ENCODE measurements at regions not wholly inside any gene's neighbourhood (a gene's known extent, or its start where the extent isn't known, plus 50 kb on each side); places are given as distances from the start of the nearest gene placed in this dataset.

DNA sequence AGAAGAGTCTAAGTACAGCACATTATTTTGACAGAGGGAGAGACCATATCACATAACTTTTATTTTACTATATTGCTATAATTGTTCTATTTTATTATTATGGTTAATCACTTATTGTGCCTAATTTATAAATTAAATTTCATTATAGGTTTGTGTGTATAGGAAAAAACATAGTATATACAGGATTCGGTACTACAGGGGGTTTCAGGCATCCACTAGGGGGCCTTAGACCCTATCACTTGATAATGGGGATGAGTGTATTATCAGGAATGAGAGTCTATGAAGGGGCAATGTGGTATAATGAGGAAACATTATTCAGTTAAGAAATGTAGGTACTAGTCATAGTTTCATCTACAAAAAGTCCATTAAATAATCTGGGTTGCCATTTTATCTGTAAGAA is 833.1 kb downstream of the C4orf33 start:
- Mint-ChIP-seq H3K27me3 (ENCODE audit: insufficient read depth) (no peaks in the 10 kb centered on the region), H3K27ac (no peak overlapping the region), H3K4me1 (ENCODE audit: low read depth) (no peaks in the 10 kb centered on the region), H3K9me3 (no peaks in the 10 kb centered on the region), H3K4me3 (no peak overlapping the region), H3K36me3 (ENCODE audit: low read depth) (no peaks in the 10 kb centered on the region)
- intact Hi-C loops (cut with micrococcal nuclease), result no loop called here
- DNase-seq (ENCODE audit: low spot score), result no peak

DNA sequence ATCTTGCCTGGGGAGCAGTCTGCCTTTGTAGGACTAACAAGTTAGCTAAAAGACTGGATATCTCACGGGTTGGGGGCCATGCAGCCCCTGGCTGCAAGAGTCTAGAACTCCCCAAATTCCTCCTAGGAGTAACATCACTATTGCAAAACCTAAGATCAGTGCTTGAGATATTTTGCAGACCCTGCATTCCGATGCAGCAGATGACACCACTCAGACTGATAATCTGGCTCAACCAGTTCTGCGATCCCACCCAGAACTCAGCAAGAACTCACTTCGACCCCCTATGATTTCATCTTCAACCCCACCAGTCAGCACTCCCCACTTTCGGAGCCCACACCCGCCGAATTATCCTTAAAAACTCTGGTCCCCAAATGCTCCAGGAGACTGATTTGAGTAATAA is 834.0 kb downstream of the C4orf33 start:
- Mint-ChIP-seq H3K27ac (no peak overlapping the region), H3K4me1 (ENCODE audit: low read depth) (no peaks in the 10 kb centered on the region), H3K27me3 (ENCODE audit: insufficient read depth) (no peaks in the 10 kb centered on the region), H3K4me3 (no peak overlapping the region), H3K9me3 (no peaks in the 10 kb centered on the region), H3K36me3 (ENCODE audit: low read depth) (no peaks in the 10 kb centered on the region)
- intact Hi-C loops (cut with micrococcal nuclease), result no loop called here
- DNase-seq (ENCODE audit: low spot score), result no peak

GRCh38 chr4:129950217-129950616 is 854.3 kb downstream of the C4orf33 start:
- Mint-ChIP-seq H3K9me3 (no peaks in the 10 kb centered on the region), H3K4me3 (no peak overlapping the region), H3K36me3 (ENCODE audit: low read depth) (no peaks in the 10 kb centered on the region), H3K4me1 (ENCODE audit: low read depth) (no peaks in the 10 kb centered on the region), H3K27me3 (ENCODE audit: insufficient read depth) (no peaks in the 10 kb centered on the region), H3K27ac (no peak overlapping the region)
- intact Hi-C loops (cut with micrococcal nuclease), result no loop called here
- no peak for DNase-seq (ENCODE audit: low spot score)

DNA sequence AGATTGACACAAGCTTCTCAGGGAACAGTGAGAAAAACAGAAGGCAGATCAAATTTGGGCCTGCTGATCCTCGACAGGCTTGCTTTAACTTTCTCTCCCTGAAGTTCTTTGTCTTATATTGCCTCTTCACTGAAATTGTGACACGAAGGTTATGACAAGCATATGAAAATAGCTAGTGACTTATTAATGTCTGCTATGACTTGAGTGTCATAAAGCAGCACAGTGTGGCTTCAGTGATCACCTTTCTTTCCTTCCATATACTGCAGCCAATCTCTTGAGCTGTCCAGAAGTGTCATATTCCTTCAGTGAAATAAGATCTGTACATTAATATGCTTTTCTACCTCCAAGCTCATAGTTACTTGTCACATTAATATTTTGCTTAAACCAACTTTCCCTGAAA is 870.2 kb downstream of the C4orf33 start:
- Mint-ChIP-seq H3K9me3 (no peaks in the 10 kb centered on the region), H3K27ac (no peak overlapping the region), H3K4me3 (no peak overlapping the region), H3K27me3 (ENCODE audit: insufficient read depth) (no peaks in the 10 kb centered on the region), H3K4me1 (ENCODE audit: low read depth) (no peaks in the 10 kb centered on the region), H3K36me3 (ENCODE audit: low read depth) (no peaks in the 10 kb centered on the region)
- intact Hi-C loops (cut with micrococcal nuclease), result no loop called here
- no peak for DNase-seq (ENCODE audit: low spot score)

- H3K27me3 Mint-ChIP-seq (ENCODE audit: insufficient read depth), result no peaks in the 10 kb centered on the region
Observed at GRCh38 chr4:129968366-129968765, 872.4 kb downstream of the C4orf33 start.

DNA sequence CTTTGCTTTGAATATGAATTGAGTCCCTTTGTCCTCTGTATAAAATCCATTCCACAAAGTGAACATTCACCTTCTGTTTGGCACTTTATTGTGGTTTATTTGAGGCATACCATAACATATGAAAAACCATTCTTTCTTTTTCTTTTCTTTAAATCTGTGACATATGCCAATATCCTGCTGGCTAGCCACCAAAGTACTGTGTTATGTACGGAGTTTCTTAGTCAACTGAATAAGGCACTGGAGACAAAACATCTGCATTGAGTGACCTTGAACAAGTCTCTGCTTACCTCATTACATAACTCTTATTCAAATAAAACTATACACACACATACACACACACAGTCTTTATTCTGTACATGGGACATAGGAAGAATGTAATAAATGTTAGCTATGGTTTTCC is 872.8 kb downstream of the C4orf33 start:
- H3K4me3 Mint-ChIP-seq, result no peak overlapping the region
- H3K36me3 Mint-ChIP-seq (ENCODE audit: low read depth), result no peaks in the 10 kb centered on the region
- no peak for DNase-seq (ENCODE audit: low spot score)
- intact Hi-C loops (cut with micrococcal nuclease), result no loop called here
- no peaks in the 10 kb centered on the region for H3K4me1 Mint-ChIP-seq (ENCODE audit: low read depth)
- no peak overlapping the region for H3K27ac Mint-ChIP-seq
- H3K27me3 Mint-ChIP-seq (ENCODE audit: insufficient read depth), result no peaks in the 10 kb centered on the region
- no peaks in the 10 kb centered on the region for H3K9me3 Mint-ChIP-seq

More at GRCh38 chr4:129968366-129968765, 872.4 kb downstream of the C4orf33 start:
- Mint-ChIP-seq H3K4me1 (ENCODE audit: low read depth) (no peaks in the 10 kb centered on the region), H3K4me3 (no peak overlapping the region), H3K36me3 (ENCODE audit: low read depth) (no peaks in the 10 kb centered on the region), H3K27ac (no peak overlapping the region), H3K9me3 (no peaks in the 10 kb centered on the region)
- DNase-seq (ENCODE audit: low spot score), result no peak
- intact Hi-C loops (cut with micrococcal nuclease), result no loop called here

- H3K27ac Mint-ChIP-seq, result no peak overlapping the region
- DNase-seq (ENCODE audit: low spot score), result no peak
- intact Hi-C loops (cut with micrococcal nuclease), result no loop called here
- H3K9me3 Mint-ChIP-seq, result no peaks in the 10 kb centered on the region
- H3K27me3 Mint-ChIP-seq (ENCODE audit: insufficient read depth), result no peaks in the 10 kb centered on the region
- H3K36me3 Mint-ChIP-seq (ENCODE audit: low read depth), result no peaks in the 10 kb centered on the region
- no peak overlapping the region for H3K4me3 Mint-ChIP-seq
- no peaks in the 10 kb centered on the region for H3K4me1 Mint-ChIP-seq (ENCODE audit: low read depth)
Observed at GRCh38 chr4:129970801-129971200, 874.8 kb downstream of the C4orf33 start.

DNA sequence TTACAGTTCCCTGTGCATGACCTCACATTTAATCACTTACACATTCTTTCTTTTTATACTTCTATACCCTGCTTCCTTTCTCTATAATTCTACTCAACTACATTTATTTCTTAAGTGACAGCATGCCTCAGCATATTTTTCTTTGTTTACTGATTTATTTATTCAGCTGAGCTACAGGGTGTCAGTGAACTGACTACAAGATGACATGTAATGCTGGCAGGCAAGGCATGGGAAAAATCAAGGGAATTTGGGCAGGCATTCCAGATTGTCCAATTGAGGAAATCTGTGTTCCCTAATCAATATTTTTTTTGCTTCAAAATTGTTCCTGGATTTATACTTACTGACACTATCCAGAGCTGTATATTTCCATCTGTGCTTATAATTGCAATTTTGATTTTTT is 875.5 kb downstream of the C4orf33 start:
- Mint-ChIP-seq H3K4me3 (no peak overlapping the region), H3K9me3 (no peaks in the 10 kb centered on the region), H3K36me3 (ENCODE audit: low read depth) (no peaks in the 10 kb centered on the region), H3K4me1 (ENCODE audit: low read depth) (no peaks in the 10 kb centered on the region), H3K27me3 (ENCODE audit: insufficient read depth) (no peaks in the 10 kb centered on the region), H3K27ac (no peak overlapping the region)
- DNase-seq (ENCODE audit: low spot score), result no peak
- intact Hi-C loops (cut with micrococcal nuclease), result no loop called here

- Mint-ChIP-seq H3K4me3 (no peak overlapping the region), H3K36me3 (ENCODE audit: low read depth) (no peaks in the 10 kb centered on the region), H3K9me3 (no peaks in the 10 kb centered on the region), H3K27me3 (ENCODE audit: insufficient read depth) (no peaks in the 10 kb centered on the region), H3K27ac (no peak overlapping the region), H3K4me1 (ENCODE audit: low read depth) (no peaks in the 10 kb centered on the region)
- DNase-seq (ENCODE audit: low spot score), result no peak
- intact Hi-C loops (cut with micrococcal nuclease), result no loop called here
Observed at GRCh38 chr4:129972257-129972656, 876.3 kb downstream of the C4orf33 start.

GRCh38 chr4:129974730-129975129 is 878.8 kb downstream of the C4orf33 start:
- H3K36me3 Mint-ChIP-seq (ENCODE audit: low read depth), result no peaks in the 10 kb centered on the region
- H3K27ac Mint-ChIP-seq, result no peak overlapping the region
- no peak for DNase-seq (ENCODE audit: low spot score)
- H3K27me3 Mint-ChIP-seq (ENCODE audit: insufficient read depth), result no peaks in the 10 kb centered on the region
- H3K4me1 Mint-ChIP-seq (ENCODE audit: low read depth), result no peaks in the 10 kb centered on the region
- no peak overlapping the region for H3K4me3 Mint-ChIP-seq
- H3K9me3 Mint-ChIP-seq, result no peaks in the 10 kb centered on the region
- intact Hi-C loops (cut with micrococcal nuclease), result no loop called here

DNA sequence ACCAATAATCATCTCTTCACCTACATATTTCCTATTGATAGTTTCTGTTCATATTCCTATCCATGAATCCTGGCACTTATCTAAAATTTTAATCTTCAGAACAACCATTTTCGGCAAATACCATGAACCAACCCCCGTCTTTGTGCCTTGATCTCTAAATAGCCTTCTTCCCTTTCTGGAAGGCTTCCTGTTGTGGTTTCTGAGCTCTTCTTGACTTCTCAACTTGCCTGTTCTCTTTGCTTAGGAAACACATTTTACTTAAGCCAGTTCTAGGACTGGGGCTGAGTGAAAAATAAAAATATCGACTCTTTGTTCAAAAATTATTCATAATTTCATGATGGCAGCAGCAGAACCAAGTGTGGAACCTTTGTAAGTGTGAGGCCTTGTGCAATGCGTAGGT is 882.4 kb downstream of the C4orf33 start:
- Mint-ChIP-seq H3K4me3 (no peak overlapping the region), H3K9me3 (no peaks in the 10 kb centered on the region), H3K27ac (no peak overlapping the region), H3K4me1 (ENCODE audit: low read depth) (no peaks in the 10 kb centered on the region), H3K36me3 (ENCODE audit: low read depth) (no peaks in the 10 kb centered on the region), H3K27me3 (ENCODE audit: insufficient read depth) (no peaks in the 10 kb centered on the region)
- intact Hi-C loops (cut with micrococcal nuclease), result no loop called here
- DNase-seq (ENCODE audit: low spot score), result no peak

GRCh38 chr4:129988957-129989356 is 893.0 kb downstream of the C4orf33 start:
- Mint-ChIP-seq H3K27me3 (ENCODE audit: insufficient read depth) (no peaks in the 10 kb centered on the region), H3K9me3 (no peaks in the 10 kb centered on the region), H3K27ac (no peak overlapping the region), H3K4me1 (ENCODE audit: low read depth) (no peaks in the 10 kb centered on the region), H3K4me3 (no peak overlapping the region), H3K36me3 (ENCODE audit: low read depth) (no peaks in the 10 kb centered on the region)
- DNase-seq (ENCODE audit: low spot score), result no peak
- intact Hi-C loops (cut with micrococcal nuclease), result no loop called here

DNA sequence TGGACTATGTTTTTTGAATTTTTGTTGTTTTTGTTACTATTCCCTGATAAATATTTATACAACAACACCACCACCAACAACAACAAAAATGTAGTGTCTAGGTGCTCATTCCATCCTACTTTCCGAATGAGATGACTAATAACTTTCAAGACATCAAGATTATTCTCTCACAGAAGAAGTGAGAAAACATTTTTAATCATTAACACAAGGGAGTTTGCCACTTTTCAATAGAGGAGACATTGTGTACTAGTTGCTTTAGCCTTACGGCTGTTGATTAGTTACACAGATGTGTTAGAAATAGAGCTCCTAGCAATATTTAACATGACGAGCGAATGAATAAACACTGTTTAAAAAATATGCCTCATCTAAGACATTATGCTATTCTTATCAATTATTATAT is 898.8 kb downstream of the C4orf33 start:
- intact Hi-C loops (cut with micrococcal nuclease), result no loop called here
- H3K4me3 Mint-ChIP-seq, result no peak overlapping the region
- no peak for DNase-seq (ENCODE audit: low spot score)
- no peaks in the 10 kb centered on the region for H3K9me3 Mint-ChIP-seq
- no peaks in the 10 kb centered on the region for H3K4me1 Mint-ChIP-seq (ENCODE audit: low read depth)
- no peaks in the 10 kb centered on the region for H3K27me3 Mint-ChIP-seq (ENCODE audit: insufficient read depth)
- H3K36me3 Mint-ChIP-seq (ENCODE audit: low read depth), result no peaks in the 10 kb centered on the region
- no peak overlapping the region for H3K27ac Mint-ChIP-seq

GRCh38 chr4:129998436-129999150 is 902.6 kb downstream of the C4orf33 start:
- no peaks in the 10 kb centered on the region for H3K27me3 Mint-ChIP-seq (ENCODE audit: insufficient read depth)
- intact Hi-C loops (cut with micrococcal nuclease), result no loop called here
- H3K27ac Mint-ChIP-seq, result no peak overlapping the region
- H3K9me3 Mint-ChIP-seq, result no peaks in the 10 kb centered on the region
- no peak for DNase-seq (ENCODE audit: low spot score)
- H3K4me3 Mint-ChIP-seq, result no peak overlapping the region
- H3K36me3 Mint-ChIP-seq (ENCODE audit: low read depth), result no peaks in the 10 kb centered on the region
- H3K4me1 Mint-ChIP-seq (ENCODE audit: low read depth), result no peaks in the 10 kb centered on the region

All from activated T-helper 1 cell treated with anti-CD3 and anti-CD28 coated beads, Interleukin-12 subunit alpha, Interleukin-12 subunit beta, Interleukin-2, Interleukin-4 antibody, amounts not matched to agents 30 ng/mL and 10 ng/mL and 1 ng/mL, durations not matched to agents 14 hours and 24 hours and 36 hours (primary cell).